ENCODE measurements at regions not wholly inside any gene's neighbourhood (a gene's known extent, or its start where the extent isn't known, plus 50 kb on each side); places are given as distances from the start of the nearest gene placed in this dataset.

- no peak overlapping the region for H3K27ac ChIP-seq (ENCODE audit: low read length)
- intact Hi-C loops (cut with micrococcal nuclease; ENCODE audit: unreplicated experiment) = no loop called here
- no TSS peak for BruUV-seq (replicated peaks)
- TF ChIP-seq TCF7L2 (IDR thresholded peaks at IDR 0.05; ENCODE audit: low read depth, low read length) (no peak), SIN3A (IDR thresholded peaks at IDR 0.05; ENCODE audit: borderline replicate concordance, insufficient read depth, low read depth, low read length) (no peak), POLR2AphosphoS5 (IDR thresholded peaks at IDR 0.05; ENCODE audit: low read depth, low read length) (no peak), REST (IDR thresholded peaks at IDR 0.05; ENCODE audit: insufficient read depth in 1 of 2, low read depth in 2 of 2, low read length in 1 of 2) (no peak), CTCF (IDR thresholded peaks at IDR 0.05) (no peak)
- no peaks in the 10 kb centered on the region for H3K27me3 ChIP-seq (ENCODE audit: control insufficient read depth, insufficient read depth, low read length)
- no peaks in the 10 kb centered on the region for H3K4me1 ChIP-seq (ENCODE audit: control insufficient read depth, insufficient read depth, low read length)
- POLR2A ChIA-PET = no interaction called here
- H3K9me3 ChIP-seq (ENCODE audit: control insufficient read depth, insufficient read depth, low read depth, low read length) = no peaks in the 10 kb centered on the region
- in situ Hi-C loops (cut with HindIII; ENCODE audit: low pct_unique_long_range_greater_than_20kb, low sequenced_read_pairs) = no loop called here
- DNase-seq (ENCODE audit: low read depth, low spot score) (no peak), ATAC-seq (no peak)
- no peak overlapping the region for H3K4me3 ChIP-seq (ENCODE audit: low read depth in 2 of 2, low read length in 2 of 2)
- no peaks in the 10 kb centered on the region for H3K36me3 ChIP-seq (ENCODE audit: control insufficient read depth, insufficient read depth, low read length)
- CTCF ChIA-PET = no interaction called here
Observed at GRCh38 chr7:16028636-16029035, 342.2 kb upstream of the MEOX2 start.

GRCh38 chr7:16028103-16028502 lies 341.6 kb upstream of the MEOX2 start:
- intact Hi-C loops (cut with micrococcal nuclease; ENCODE audit: unreplicated experiment) (no loop called here), in situ Hi-C loops (cut with HindIII; ENCODE audit: low pct_unique_long_range_greater_than_20kb, low sequenced_read_pairs) (no loop called here)
- no peaks in the 10 kb centered on the region for H3K36me3 ChIP-seq (ENCODE audit: control insufficient read depth, insufficient read depth, low read length)
- no peak overlapping the region for H3K27ac ChIP-seq (ENCODE audit: low read length)
- no peaks in the 10 kb centered on the region for H3K4me1 ChIP-seq (ENCODE audit: control insufficient read depth, insufficient read depth, low read length)
- no TSS peak for BruUV-seq (replicated peaks)
- TF ChIP-seq REST (IDR thresholded peaks at IDR 0.05; ENCODE audit: insufficient read depth in 1 of 2, low read depth in 2 of 2, low read length in 1 of 2) = no peak
- TF ChIP-seq CTCF (IDR thresholded peaks at IDR 0.05) = no peak
- no peak for TF ChIP-seq POLR2AphosphoS5 (IDR thresholded peaks at IDR 0.05; ENCODE audit: low read depth, low read length)
- no peak for TF ChIP-seq TCF7L2 (IDR thresholded peaks at IDR 0.05; ENCODE audit: low read depth, low read length)
- TF ChIP-seq SIN3A (IDR thresholded peaks at IDR 0.05; ENCODE audit: borderline replicate concordance, insufficient read depth, low read depth, low read length) = no peak
- ATAC-seq = no peak
- H3K27me3 ChIP-seq (ENCODE audit: control insufficient read depth, insufficient read depth, low read length) = no peaks in the 10 kb centered on the region
- ChIA-PET CTCF (no interaction called here), POLR2A (no interaction called here)
- DNase-seq (ENCODE audit: low read depth, low spot score) = no peak
- no peaks in the 10 kb centered on the region for H3K9me3 ChIP-seq (ENCODE audit: control insufficient read depth, insufficient read depth, low read depth, low read length)
- no peak overlapping the region for H3K4me3 ChIP-seq (ENCODE audit: low read depth in 2 of 2, low read length in 2 of 2)

All from Panc1 (cell line).